Mucosa of descending colon (tissue), 3 donors: ENCODE measurements at regions not wholly inside any gene's neighbourhood (a gene's known extent, or its start where the extent isn't known, plus 50 kb on each side); places are given as distances from the start of the nearest gene placed in this dataset.

Experiments used
- ATAC-seq: fragments of 200-7000 bp; cut with Tn5 transposase; one replicate; pipeline ENCODE4 v1.9.1; 2020; ENCODE audit warnings: mild to moderate bottlenecking, moderate library complexity
- DNase-seq, 3 donors: peaks; one replicate each; pipeline ENCODE4 v3.0.0-alpha.2; 2020
- H3K36me3 ChIP-seq: fragments of 200-600 bp; one replicate; pipeline ENCODE4 v1.8.0; 2021; ENCODE audit warnings: low read depth, mild to moderate bottlenecking
- H3K4me1 ChIP-seq: fragments of 200-600 bp; one replicate; pipeline ENCODE4 v1.8.0; 2021; ENCODE audit warnings: low read depth, mild to moderate bottlenecking
- H3K4me3 ChIP-seq: fragments of 200-600 bp; one replicate; pipeline ENCODE4 v1.8.0; 2021; ENCODE audit warnings: mild to moderate bottlenecking
- H3K9me3 ChIP-seq: fragments of 200-600 bp; one replicate; pipeline ENCODE4 v1.8.0; 2021; ENCODE audit warnings: mild to moderate bottlenecking
- CTCF ChIP-seq: fragments of 200-600 bp; IDR thresholded peaks from one replicate; pipeline ENCODE4 v1.8.0; 2022; ENCODE audit warnings: antibody characterized with exemption, mild to moderate bottlenecking
- intact Hi-C, 2 donors: fragments of 100-400 bp; cut with DNase I in 1 of 2; cut with micrococcal nuclease in 1 of 2; formaldehyde crosslinking; loops; one replicate each; pipeline versions ENCODE4 v1.11.0 to v1.11.1; 2022; cut with DNase I, micrococcal nuclease
- donor health status: DM: no; HTN: no; CAD: no; lungs with moderate emphysema.
- donor health status: DM: no; HTN: no; CAD: no.
- donor health status: DM: no; HTN: yes; CAD: no.

GRCh38 chr7:23963461-23964165 lies 253.6 kb downstream of the STK31 start:
- TF ChIP-seq CTCF, result no peak
- ATAC-seq (no peak), DNase-seq (no peak)
- Histone ChIP-seq H3K4me1 (no peaks in the 10 kb centered on the region), H3K9me3 (no peaks in the 10 kb centered on the region), H3K36me3 (no peaks in the 10 kb centered on the region), H3K4me3 (no peak overlapping the region)
- intact Hi-C loops, result no loop called here

GRCh38 chr7:23964715-23965114 lies 254.7 kb downstream of the STK31 start:
- DNase-seq, result no peak
- intact Hi-C loops, result no loop called here

DNA sequence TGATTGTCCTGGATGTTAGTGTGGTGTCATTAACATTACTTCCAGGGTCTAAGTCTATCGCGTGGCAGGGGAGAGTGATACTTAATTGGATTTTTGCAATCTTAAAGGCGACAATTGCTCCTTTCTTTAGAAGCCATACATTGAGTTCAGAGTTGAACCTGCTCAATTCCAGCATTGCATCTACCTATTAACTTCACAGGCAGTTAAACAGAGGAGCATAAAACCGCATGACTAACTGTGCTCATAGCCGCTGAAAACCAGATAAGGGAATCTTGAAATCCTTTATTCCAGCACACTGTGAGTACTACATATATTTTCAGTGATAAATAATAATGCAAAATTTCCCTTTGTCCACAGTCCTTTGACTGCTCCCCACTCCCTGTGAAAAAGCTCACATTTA lies 255.3 kb downstream of the STK31 start:
- intact Hi-C loops, result no loop called here
- no peaks in the 10 kb centered on the region for H3K9me3 ChIP-seq
- H3K4me1 ChIP-seq, result no peaks in the 10 kb centered on the region
- DNase-seq (no peak), ATAC-seq (no peak)
- no peaks in the 10 kb centered on the region for H3K36me3 ChIP-seq
- no peak overlapping the region for H3K4me3 ChIP-seq
- no peak for TF ChIP-seq CTCF

More at GRCh38 chr7:23964715-23965114, 254.7 kb downstream of the STK31 start:
- Histone ChIP-seq H3K9me3 (no peaks in the 10 kb centered on the region), H3K36me3 (no peaks in the 10 kb centered on the region), H3K4me3 (no peak overlapping the region), H3K4me1 (no peaks in the 10 kb centered on the region)
- ATAC-seq, result no peak
- no peak for TF ChIP-seq CTCF

DNA sequence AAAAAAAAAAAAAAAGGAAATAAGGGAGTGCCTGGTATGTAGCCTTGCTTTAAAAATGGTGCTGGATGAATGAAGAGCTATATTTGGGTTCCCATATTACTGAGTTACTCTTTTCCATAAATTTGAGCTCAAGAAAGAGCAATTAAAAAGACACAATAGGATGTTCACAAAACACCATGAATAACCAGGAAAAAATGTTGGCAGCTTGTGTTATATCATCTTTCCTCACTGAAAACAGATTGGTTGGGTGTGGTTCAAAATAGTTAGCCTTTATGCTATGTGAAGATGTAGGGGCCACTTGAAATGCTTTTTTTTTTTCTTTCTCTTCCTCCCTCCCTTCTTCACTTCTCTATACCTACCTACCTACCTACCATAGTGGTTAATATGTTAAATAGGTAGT lies 256.9 kb downstream of the STK31 start:
- no peak for TF ChIP-seq CTCF
- Histone ChIP-seq H3K4me3 (no peak overlapping the region), H3K36me3 (no peaks in the 10 kb centered on the region), H3K4me1 (no peaks in the 10 kb centered on the region), H3K9me3 (no peaks in the 10 kb centered on the region)
- no peak for ATAC-seq
- no peak for DNase-seq
- intact Hi-C loops, result no loop called here

GRCh38 chr7:23967949-23968599 lies 258.1 kb downstream of the STK31 start:
- Histone ChIP-seq H3K4me3 (no peak overlapping the region), H3K4me1 (no peaks in the 10 kb centered on the region), H3K36me3 (no peaks in the 10 kb centered on the region), H3K9me3 (no peaks in the 10 kb centered on the region)
- TF ChIP-seq CTCF, result no peak
- no peak for DNase-seq
- peak; percentile 9 for ATAC-seq
- intact Hi-C loops, result no loop called here
